ENCODE measurements at regions not wholly inside any gene's neighbourhood (a gene's known extent, or its start where the extent isn't known, plus 50 kb on each side); places are given as distances from the start of the nearest gene placed in this dataset.

DNA sequence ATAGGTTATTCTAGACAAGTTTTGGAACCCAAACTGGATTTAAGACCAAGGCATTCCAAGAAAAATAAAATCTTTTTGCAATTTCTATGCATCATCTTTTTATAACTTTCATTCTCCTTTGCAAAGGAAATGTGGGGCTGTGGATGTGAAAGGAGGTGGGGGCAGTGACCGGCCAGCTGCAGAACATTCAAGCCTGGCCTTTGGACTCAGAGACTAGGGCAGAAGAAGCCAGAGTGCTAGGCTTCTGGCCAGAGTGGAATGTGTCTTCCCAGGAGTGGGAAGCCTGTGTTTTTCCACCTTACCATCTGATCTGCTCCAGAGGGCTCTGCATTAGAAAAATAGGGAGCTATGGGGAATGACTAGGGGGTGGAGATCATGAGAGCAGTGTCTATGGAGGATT is 148.5 kb downstream of the C9orf152 start:
- ATAC-seq = no peak
- TF ChIP-seq, protein P1, sequence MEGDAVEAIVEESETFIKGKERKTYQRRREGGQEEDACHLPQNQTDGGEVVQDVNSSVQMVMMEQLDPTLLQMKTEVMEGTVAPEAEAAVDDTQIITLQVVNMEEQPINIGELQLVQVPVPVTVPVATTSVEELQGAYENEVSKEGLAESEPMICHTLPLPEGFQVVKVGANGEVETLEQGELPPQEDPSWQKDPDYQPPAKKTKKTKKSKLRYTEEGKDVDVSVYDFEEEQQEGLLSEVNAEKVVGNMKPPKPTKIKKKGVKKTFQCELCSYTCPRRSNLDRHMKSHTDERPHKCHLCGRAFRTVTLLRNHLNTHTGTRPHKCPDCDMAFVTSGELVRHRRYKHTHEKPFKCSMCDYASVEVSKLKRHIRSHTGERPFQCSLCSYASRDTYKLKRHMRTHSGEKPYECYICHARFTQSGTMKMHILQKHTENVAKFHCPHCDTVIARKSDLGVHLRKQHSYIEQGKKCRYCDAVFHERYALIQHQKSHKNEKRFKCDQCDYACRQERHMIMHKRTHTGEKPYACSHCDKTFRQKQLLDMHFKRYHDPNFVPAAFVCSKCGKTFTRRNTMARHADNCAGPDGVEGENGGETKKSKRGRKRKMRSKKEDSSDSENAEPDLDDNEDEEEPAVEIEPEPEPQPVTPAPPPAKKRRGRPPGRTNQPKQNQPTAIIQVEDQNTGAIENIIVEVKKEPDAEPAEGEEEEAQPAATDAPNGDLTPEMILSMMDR (IDR thresholded peaks at IDR 0.05) = no peak
- intact Hi-C loops (cut with DNase I, micrococcal nuclease) = loop anchor here in 1 of 2 donors (5.0 kb wide), 1 partner anchor 157 kb away; no protein-coding TSS in a partner anchor
- Histone ChIP-seq H3K9me3 (no peaks in the 10 kb centered on the region), H3K36me3 (ENCODE audit: low read depth) (no peaks in the 10 kb centered on the region), H3K4me3 (no peak overlapping the region), H3K4me1 (ENCODE audit: low read depth) (no peaks in the 10 kb centered on the region)
- DNase-seq = no peak

DNA sequence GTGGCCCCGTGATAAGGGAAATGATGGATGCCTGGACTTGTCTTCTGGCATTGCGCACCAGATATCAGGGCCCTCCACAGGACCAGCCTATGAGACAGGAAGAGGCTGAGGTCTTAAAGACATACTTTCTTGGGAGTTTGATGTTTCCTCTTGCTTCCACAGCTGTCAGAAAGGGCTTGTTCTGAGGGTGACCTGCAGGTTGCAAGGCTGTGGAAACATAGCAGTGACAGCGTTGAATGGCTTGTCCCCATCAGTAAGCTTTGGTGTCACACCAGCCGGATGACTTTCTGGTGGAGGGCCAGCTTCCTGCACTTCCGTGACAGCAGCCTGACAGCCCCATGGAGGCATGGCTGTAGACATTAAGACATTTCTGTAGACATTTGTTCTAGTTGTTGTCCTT is 143.2 kb downstream of the C9orf152 start:
- H3K9me3 ChIP-seq = no peaks in the 10 kb centered on the region
- TF ChIP-seq, protein P1 (IDR thresholded peaks at IDR 0.05) = no peak
- intact Hi-C loops (cut with DNase I, micrococcal nuclease) = loop anchor here in 1 of 2 donors (10.0 kb wide), 1 partner anchor 90 kb away; no protein-coding TSS in a partner anchor
- no peak for ATAC-seq
- H3K36me3 ChIP-seq (ENCODE audit: low read depth) = no peaks in the 10 kb centered on the region
- DNase-seq = no peak
- H3K4me3 ChIP-seq = no peak overlapping the region
- H3K4me1 ChIP-seq (ENCODE audit: low read depth) = no peaks in the 10 kb centered on the region

DNA sequence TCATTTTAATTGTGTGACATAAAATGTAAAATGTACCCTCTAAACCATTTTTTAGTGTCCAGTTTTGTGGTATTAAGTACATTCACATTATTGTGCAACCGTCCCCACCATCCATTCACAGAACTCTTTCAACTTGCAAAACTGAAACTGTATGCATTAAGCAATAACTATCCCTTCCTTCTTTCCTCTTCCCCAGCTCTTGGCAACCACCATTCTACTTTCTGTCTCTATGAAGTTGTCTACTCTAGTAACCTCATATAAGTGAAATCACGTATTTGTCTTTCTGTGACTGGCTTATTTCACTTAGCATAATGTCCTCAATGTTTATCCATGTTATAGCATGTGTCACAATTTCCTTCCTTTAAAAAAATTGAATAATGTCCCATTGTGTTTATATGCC is 142.4 kb downstream of the C9orf152 start:
- intact Hi-C loops (cut with DNase I, micrococcal nuclease) = loop anchor here in 1 of 2 donors (10.0 kb wide), 1 partner anchor 89 kb away; no protein-coding TSS in a partner anchor
- Histone ChIP-seq H3K4me3 (no peak overlapping the region), H3K36me3 (ENCODE audit: low read depth) (no peaks in the 10 kb centered on the region), H3K4me1 (ENCODE audit: low read depth) (no peaks in the 10 kb centered on the region), H3K9me3 (no peaks in the 10 kb centered on the region)
- TF ChIP-seq, protein P1 (IDR thresholded peaks at IDR 0.05) = no peak
- peak; percentile 14 for ATAC-seq
- no peak for DNase-seq

DNA sequence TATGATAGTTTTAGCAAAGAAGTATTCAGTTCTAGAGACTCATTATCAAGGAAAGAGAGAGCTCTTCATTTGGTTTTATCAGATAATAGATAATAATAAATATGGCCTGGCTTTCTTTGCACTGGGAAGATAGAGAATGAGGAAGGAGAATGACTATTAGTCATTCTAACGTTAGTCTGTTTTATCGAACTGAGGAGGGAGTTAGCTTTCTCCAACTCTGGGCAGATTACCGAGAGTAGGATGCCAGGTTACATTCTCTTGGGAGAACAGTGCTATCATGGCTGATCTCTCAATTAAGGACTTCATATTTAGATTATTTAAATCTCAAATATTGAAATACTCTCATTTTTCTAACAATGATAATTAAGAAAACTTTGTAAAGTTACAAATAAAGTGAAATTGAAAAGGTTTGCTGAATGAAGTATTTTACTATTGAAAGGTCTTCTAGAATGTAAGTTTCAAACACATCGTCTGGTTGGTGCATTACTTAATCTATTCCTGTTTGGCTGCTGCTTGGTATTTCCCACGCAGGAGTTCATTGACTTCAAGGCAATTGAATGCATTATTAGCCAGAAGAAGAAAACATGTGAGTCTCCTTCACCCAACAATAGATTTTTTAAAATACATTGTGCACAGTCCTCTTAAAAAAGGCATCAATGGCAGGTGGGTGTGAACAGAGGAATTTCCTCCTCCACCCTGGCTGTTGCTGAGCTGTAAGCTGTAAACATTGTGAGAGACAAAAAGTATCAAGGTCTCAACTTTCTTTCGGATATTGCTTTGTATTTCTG is 140.8 kb downstream of the C9orf152 start:
- no peaks in the 10 kb centered on the region for H3K4me1 ChIP-seq (ENCODE audit: low read depth)
- no peaks in the 10 kb centered on the region for H3K36me3 ChIP-seq (ENCODE audit: low read depth)
- ATAC-seq = no peak
- H3K4me3 ChIP-seq = no peak overlapping the region
- intact Hi-C loops (cut with DNase I, micrococcal nuclease) = loop anchor here in 1 of 2 donors (10.0 kb wide), 1 partner anchor 88 kb away; no protein-coding TSS in a partner anchor
- TF ChIP-seq, protein P1 (IDR thresholded peaks at IDR 0.05) = no peak
- DNase-seq = no peak
- H3K9me3 ChIP-seq = no peaks in the 10 kb centered on the region

DNA sequence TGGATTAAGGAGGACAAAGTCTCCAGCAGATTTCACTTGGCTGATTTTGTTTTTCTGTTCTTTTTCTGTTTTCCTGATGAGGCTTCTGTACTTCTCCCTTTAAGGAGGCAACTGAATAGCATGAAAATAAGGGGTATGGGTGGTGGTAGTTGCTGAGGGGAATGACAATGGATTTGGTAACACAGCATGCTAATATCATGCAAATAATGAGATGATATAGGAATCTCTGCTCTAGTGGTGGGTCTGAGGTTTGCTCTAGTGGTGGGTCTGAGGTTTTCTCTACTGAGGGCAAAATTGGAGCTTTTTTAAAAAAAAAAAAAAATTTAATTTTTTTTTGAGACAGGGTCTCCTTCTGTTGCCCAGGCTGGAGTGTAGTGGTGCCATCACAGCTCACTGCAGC is 139.7 kb downstream of the C9orf152 start:
- H3K36me3 ChIP-seq (ENCODE audit: low read depth) = no peaks in the 10 kb centered on the region
- ATAC-seq (no peak), DNase-seq (no peak)
- H3K9me3 ChIP-seq = no peaks in the 10 kb centered on the region
- H3K4me3 ChIP-seq = no peak overlapping the region
- H3K4me1 ChIP-seq (ENCODE audit: low read depth) = no peaks in the 10 kb centered on the region
- intact Hi-C loops (cut with DNase I, micrococcal nuclease) = loop anchor here in 1 of 2 donors (10.0 kb wide), 1 partner anchor 87 kb away; no protein-coding TSS in a partner anchor
- TF ChIP-seq, protein P1 (IDR thresholded peaks at IDR 0.05) = no peak

All from mucosa of descending colon (tissue), 3 donors.